ENCODE measurements at regions not wholly inside any gene's neighbourhood (a gene's known extent, or its start where the extent isn't known, plus 50 kb on each side); places are given as distances from the start of the nearest gene placed in this dataset.

DNA sequence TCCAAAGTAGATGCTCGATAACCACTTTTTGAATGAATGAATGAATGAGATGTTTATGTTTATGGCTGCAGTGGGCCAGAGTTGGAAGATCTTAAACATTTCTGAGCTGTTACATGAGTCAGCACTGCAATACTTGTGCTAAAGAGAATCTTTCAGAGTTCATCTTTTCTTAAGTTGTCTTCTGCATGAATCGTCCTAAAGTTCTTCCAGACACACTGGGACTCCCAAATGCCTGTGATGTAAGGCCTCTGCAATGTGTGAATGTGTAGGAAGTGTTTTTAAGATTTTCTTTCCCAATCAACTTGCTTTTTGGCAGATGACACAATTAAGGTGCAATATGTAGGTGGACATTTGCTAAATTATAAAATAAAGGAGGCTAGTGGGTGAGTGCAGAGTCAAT lies 50.3 kb upstream of the TRIM9 start:
- no peaks in the 10 kb centered on the region for H3K27me3 ChIP-seq (replicated peaks)
- H3K9me3 ChIP-seq (replicated peaks) = no peaks in the 10 kb centered on the region
- H3K4me1 ChIP-seq (replicated peaks) = no peaks in the 10 kb centered on the region
- H3K4me3 ChIP-seq = no peak overlapping the region
- H3K36me3 ChIP-seq = no peaks in the 10 kb centered on the region
- DNase-seq (ENCODE audit: low read depth in 1 of 2, low spot score in 2 of 2) = no peak
- H3K27ac ChIP-seq = no peak overlapping the region

DNA sequence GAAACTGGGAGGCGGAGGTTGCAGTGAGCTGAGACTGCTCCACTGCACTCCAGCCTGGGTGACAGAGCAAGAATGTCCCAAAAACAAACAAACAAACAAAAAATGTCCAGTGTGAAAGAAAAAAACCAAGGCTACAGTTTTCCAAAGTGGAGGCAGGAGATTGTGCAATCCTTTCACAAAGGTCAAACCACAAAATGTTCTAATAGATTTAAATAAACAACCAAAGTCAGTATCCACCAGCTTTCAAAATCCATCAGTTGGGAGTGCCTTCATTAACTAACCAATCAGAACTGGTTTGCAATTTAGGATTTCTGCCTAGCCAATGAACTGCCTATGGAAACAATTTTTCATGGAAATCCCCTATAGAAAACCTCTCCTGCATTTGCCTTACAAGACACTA lies 52.3 kb upstream of the TRIM9 start:
- no peaks in the 10 kb centered on the region for H3K36me3 ChIP-seq
- H3K4me1 ChIP-seq (replicated peaks) = no peaks in the 10 kb centered on the region
- no peaks in the 10 kb centered on the region for H3K27me3 ChIP-seq (replicated peaks)
- DNase-seq (ENCODE audit: low read depth in 1 of 2, low spot score in 2 of 2) = no peak
- H3K4me3 ChIP-seq = no peak overlapping the region
- no peak overlapping the region for H3K27ac ChIP-seq
- H3K9me3 ChIP-seq (replicated peaks) = no peaks in the 10 kb centered on the region

DNA sequence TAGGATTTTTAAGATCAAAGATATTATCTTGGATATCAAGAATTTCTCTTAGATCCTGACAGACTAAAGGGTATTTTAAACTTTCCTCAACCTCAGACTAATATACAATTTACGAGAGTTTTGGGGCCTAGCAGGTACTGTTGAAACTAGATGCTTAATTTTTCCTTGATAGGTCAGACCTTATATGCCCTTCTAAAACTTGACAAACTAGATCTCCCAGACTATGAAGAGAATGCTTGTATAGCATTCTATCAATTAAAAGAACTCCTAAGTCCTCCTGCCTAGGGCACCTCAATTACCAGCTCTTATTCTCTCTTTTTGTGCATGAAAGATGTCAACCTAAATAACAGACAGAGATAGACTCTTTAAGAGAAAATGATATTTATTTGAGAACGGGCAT lies 60.4 kb upstream of the TRIM9 start:
- Histone ChIP-seq H3K27me3 (replicated peaks) (no peaks in the 10 kb centered on the region; the same call in 1 of the 2 replicates), H3K4me1 (replicated peaks) (no peaks in the 10 kb centered on the region), H3K36me3 (no peaks in the 10 kb centered on the region), H3K27ac (no peak overlapping the region), H3K9me3 (replicated peaks) (no peaks in the 10 kb centered on the region), H3K4me3 (no peak overlapping the region)
- no peak for DNase-seq (ENCODE audit: low read depth in 1 of 2, low spot score in 2 of 2)

DNA sequence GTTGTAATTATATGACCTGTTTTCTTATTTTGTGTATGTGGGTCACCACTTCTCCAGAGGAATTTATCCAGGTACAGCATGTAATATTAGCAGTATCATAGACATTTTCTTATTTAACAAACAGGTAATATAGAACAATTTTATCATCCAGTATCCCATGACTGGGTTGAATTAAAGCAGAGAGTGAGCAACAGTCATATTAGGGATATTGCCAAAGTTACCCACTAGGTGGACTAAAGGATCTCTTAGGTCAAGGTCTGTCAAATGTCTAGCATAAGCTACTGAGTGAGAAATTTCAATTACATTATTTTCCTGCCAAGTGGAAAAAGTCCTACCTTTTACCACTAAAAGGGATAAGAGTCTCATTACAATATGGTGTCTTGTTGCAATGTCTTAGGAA lies 62.1 kb upstream of the TRIM9 start:
- Histone ChIP-seq H3K36me3 (no peaks in the 10 kb centered on the region), H3K4me1 (replicated peaks) (no peaks in the 10 kb centered on the region), H3K4me3 (no peak overlapping the region), H3K9me3 (replicated peaks) (no peaks in the 10 kb centered on the region), H3K27me3 (replicated peaks) (no peaks in the 10 kb centered on the region; the same call in 1 of the 2 replicates), H3K27ac (no peak overlapping the region)
- peak in 1 of 2 experiments; percentile 2 for DNase-seq (ENCODE audit: low read depth in 1 of 2, low spot score in 2 of 2)

DNA sequence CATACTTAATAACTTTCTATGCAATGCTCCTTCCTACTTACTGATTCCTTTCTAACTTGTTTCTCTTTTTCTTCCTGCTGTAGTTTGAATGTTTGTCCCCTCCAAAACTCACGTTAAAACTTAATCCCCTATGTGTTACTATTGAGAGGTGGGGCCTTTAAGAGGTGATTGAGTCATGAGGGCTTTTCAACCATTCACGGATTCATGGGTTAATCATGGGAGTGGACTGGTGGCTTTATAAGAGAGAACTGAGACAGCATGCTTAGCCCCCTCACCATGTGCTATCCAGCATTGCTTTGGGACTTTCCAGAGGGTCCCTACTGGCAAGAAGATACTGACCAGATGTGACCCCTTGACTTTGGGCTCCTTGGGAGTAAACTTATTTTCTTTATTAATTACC lies 66.0 kb upstream of the TRIM9 start:
- Histone ChIP-seq H3K27ac (no peak overlapping the region), H3K27me3 (replicated peaks) (no peaks in the 10 kb centered on the region; the same call in 1 of the 2 replicates), H3K4me1 (replicated peaks) (no peaks in the 10 kb centered on the region), H3K36me3 (no peaks in the 10 kb centered on the region), H3K4me3 (no peak overlapping the region), H3K9me3 (replicated peaks) (no peaks in the 10 kb centered on the region)
- DNase-seq (ENCODE audit: low read depth in 1 of 2, low spot score in 2 of 2) = no peak

DNA sequence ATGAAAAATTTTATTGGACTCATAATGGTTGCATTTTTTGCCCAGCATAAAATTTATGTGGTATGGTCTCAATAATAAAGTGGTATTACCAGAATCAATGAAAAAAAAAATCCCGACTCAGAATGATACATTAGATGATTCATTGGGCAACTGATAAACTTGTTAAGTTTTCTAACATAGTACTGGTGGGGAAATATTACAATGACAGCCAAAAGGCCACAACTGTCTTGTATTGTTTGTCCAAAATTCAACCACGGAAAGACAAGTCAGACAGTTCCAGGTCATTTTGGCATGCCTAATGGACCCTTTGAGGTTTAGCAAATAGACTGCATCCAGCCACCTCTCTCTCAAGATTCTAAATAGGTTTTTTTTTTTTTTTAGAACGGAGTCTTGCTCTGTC lies 70.5 kb upstream of the TRIM9 start:
- no peak for DNase-seq (ENCODE audit: low read depth in 1 of 2, low spot score in 2 of 2)
- H3K27me3 ChIP-seq (replicated peaks) = no peaks in the 10 kb centered on the region
- no peak overlapping the region for H3K27ac ChIP-seq
- no peak overlapping the region for H3K4me3 ChIP-seq
- H3K36me3 ChIP-seq = no peaks in the 10 kb centered on the region
- H3K4me1 ChIP-seq (replicated peaks) = no peaks in the 10 kb centered on the region
- no peaks in the 10 kb centered on the region for H3K9me3 ChIP-seq (replicated peaks)

DNA sequence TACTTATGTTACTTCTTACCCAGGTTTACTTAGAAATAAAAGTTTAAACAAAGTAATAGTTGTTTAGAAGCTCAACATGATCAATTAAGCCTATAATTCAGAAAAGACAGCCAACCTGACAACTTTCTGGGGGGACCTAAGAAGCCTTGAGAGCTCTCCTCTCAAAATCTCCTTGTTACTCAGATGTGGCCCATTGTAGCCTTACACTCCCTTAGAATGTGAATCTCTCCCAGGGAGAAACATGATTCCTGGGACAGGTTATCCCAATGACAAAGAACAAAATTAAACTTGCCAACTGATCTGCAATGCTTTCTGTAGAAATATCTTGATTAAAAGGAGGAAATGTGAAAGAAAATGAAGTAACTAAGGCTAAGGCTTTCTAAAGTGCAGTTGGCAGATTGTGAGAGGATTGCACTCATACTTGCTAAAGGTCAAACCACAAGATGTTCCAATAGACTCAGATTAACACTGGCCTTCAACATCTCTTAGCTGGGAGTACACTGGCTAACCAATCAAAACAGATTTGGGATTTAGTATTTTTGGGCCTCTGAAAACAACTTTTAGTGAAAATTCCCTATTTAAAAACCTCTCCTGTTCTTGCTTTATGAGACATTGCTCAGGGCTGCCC lies 72.3 kb upstream of the TMX1 start:
- no peak for DNase-seq (ENCODE audit: low read depth in 1 of 2, low spot score in 2 of 2)
- Histone ChIP-seq H3K36me3 (no peaks in the 10 kb centered on the region), H3K4me3 (no peak overlapping the region)

DNA sequence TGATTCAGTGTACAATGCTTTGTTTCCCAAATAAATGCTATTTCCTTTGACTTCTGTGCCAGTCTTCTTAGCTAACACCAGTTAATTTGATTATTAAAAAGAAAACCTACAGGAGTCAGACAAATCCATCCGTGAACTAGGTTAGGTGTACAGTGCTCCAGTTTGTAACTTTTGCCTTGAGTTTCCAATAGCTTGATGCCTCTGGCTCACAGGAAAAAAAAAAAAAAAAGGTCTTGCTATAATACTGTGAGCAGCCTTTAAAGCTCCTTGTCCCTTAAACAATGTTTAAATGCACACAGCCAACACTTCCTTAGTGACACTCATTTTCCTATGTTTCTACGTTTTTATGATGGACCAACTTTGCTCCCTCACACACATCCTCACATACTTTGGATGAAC lies 71.8 kb upstream of the TMX1 start:
- no peaks in the 10 kb centered on the region for H3K36me3 ChIP-seq
- no peak for DNase-seq (ENCODE audit: low read depth in 1 of 2, low spot score in 2 of 2)
- H3K27me3 ChIP-seq (replicated peaks) = no peaks in the 10 kb centered on the region
- no peak overlapping the region for H3K27ac ChIP-seq
- H3K4me1 ChIP-seq (replicated peaks) = no peaks in the 10 kb centered on the region
- H3K4me3 ChIP-seq = no peak overlapping the region
- no peaks in the 10 kb centered on the region for H3K9me3 ChIP-seq (replicated peaks)

More for the DNA sequence above, 72.3 kb upstream of the TMX1 start:
- no peaks in the 10 kb centered on the region for H3K9me3 ChIP-seq (replicated peaks)
- H3K27ac ChIP-seq = no peak overlapping the region
- H3K27me3 ChIP-seq (replicated peaks) = no peaks in the 10 kb centered on the region
- no peaks in the 10 kb centered on the region for H3K4me1 ChIP-seq (replicated peaks)

DNA sequence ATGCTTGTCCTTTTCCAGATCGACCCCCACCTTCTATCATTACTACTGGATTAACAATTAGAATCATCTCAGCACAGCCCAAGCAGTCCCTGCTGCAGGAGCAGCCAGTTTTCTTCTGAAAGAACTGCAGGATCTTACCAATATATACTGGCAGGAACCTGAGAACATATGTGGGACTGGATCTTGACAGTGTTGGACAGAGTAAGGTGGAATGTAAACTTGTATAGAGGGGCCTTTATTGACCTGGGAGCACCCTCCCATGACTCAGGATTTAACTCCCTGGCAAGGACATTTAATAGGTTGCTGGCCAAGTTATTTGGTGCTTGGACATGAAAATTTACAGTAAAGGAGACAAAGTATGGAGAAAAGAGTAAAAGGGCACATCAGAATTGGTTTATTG lies 66.2 kb upstream of the TMX1 start:
- H3K27ac ChIP-seq = no peak overlapping the region
- H3K4me1 ChIP-seq (replicated peaks) = no peaks in the 10 kb centered on the region
- H3K36me3 ChIP-seq = no peaks in the 10 kb centered on the region
- H3K9me3 ChIP-seq (replicated peaks) = no peaks in the 10 kb centered on the region
- DNase-seq (ENCODE audit: low read depth in 1 of 2, low spot score in 2 of 2) = no peak
- H3K27me3 ChIP-seq (replicated peaks) = peaks cover 6% of the 10 kb centered on the region; the same call in 1 of the 2 replicates
- no peak overlapping the region for H3K4me3 ChIP-seq

DNA sequence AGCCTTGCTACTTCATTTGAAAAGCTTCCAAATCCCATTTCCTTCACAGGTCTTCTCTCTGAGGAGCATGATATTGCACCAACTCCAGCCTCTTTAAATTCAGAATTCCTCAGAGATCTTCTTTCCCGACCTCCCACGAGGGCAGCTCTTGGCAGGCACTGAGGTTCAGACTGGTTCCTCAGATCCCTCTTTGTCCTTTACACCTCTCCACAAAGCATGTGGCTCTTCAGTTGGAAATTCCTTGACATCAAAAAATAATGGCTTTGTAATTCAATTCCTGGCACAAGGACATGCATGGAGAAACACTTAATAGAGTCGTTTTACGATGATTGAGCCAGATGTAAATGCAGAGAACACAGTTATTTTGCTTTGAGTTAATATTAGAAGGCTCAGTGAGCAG lies 63.2 kb upstream of the TMX1 start:
- no peaks in the 10 kb centered on the region for H3K4me1 ChIP-seq (replicated peaks)
- H3K9me3 ChIP-seq (replicated peaks) = no peaks in the 10 kb centered on the region
- H3K27ac ChIP-seq = no peak overlapping the region
- DNase-seq (ENCODE audit: low read depth in 1 of 2, low spot score in 2 of 2) = no peak
- no peaks in the 10 kb centered on the region for H3K36me3 ChIP-seq
- H3K4me3 ChIP-seq = no peak overlapping the region
- H3K27me3 ChIP-seq (replicated peaks) = peaks cover 6% of the 10 kb centered on the region; the same call in 1 of the 2 replicates

DNA sequence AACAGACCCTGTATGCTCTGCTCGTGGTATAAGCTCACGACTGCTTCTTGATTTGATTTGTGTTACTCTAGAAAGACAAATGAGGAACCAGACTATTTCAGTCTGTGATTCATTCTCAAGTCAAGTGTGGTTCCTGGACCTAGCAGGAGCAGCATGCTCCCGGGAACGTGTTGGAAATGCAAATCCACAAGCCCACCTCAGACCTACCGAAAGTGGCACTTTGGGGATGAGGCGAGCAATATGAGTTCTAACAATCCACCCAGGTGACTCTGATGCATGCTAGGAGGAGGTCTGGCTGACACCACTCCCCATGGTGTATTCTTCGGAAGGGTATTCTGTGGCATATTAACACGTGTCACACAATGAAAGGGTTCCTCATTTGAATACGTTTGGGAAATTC lies 59.5 kb upstream of the TMX1 start:
- Histone ChIP-seq H3K27ac (no peak overlapping the region), H3K36me3 (no peaks in the 10 kb centered on the region), H3K9me3 (replicated peaks) (no peaks in the 10 kb centered on the region), H3K4me3 (no peak overlapping the region), H3K27me3 (replicated peaks) (peaks cover 6% of the 10 kb centered on the region; the same call in 1 of the 2 replicates), H3K4me1 (replicated peaks) (no peaks in the 10 kb centered on the region)
- DNase-seq (ENCODE audit: low read depth in 1 of 2, low spot score in 2 of 2) = no peak

DNA sequence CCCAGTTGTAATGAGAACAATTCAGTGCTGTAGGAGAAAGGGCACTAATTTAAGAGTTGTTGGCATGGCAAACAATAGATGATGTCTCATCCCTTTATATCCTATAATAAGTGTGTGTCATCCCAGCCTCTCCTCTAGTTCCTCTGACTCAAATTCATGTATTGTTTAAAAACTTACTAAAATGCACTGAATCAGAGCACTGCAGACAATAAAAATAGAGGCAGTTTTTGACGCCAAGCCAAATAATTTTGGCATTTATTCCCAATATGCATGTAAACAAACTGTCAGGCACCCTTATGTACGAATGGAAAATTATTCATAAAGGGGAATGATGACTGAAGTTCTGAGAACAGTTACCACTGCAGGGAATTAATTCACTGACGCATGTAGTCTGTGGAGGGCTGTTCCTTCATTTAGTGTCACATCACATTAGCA lies 57.9 kb upstream of the TMX1 start:
- Histone ChIP-seq H3K4me1 (replicated peaks) (no peaks in the 10 kb centered on the region), H3K36me3 (no peaks in the 10 kb centered on the region), H3K9me3 (replicated peaks) (no peaks in the 10 kb centered on the region), H3K27me3 (replicated peaks) (no peaks in the 10 kb centered on the region), H3K4me3 (no peak overlapping the region), H3K27ac (no peak overlapping the region)
- DNase-seq (ENCODE audit: low read depth in 1 of 2, low spot score in 2 of 2) = peak in 1 of 2 experiments; percentile 8

DNA sequence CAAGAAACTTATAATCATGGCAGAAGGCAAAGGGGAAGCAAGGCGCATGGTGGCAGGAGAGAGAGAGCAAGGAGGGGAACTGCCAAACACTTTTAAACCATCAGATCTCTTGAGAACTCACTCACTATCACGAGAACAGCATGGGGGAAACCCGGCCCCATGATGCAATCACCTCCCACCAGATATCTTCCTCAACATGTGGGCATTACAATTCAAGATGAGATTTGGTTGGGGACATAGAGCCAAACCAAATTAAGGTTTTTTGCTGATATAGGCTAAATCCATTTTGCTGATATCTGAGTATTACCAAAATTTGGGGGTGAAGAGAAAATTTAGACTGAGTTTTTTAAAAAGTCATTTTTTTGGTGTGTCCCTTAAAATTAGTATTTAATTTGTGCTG lies 54.9 kb upstream of the TMX1 start:
- no peak for DNase-seq (ENCODE audit: low read depth in 1 of 2, low spot score in 2 of 2)
- H3K27me3 ChIP-seq (replicated peaks) = no peaks in the 10 kb centered on the region
- no peaks in the 10 kb centered on the region for H3K4me1 ChIP-seq (replicated peaks)
- H3K36me3 ChIP-seq = no peaks in the 10 kb centered on the region
- H3K9me3 ChIP-seq (replicated peaks) = no peaks in the 10 kb centered on the region
- no peak overlapping the region for H3K27ac ChIP-seq
- no peak overlapping the region for H3K4me3 ChIP-seq

DNA sequence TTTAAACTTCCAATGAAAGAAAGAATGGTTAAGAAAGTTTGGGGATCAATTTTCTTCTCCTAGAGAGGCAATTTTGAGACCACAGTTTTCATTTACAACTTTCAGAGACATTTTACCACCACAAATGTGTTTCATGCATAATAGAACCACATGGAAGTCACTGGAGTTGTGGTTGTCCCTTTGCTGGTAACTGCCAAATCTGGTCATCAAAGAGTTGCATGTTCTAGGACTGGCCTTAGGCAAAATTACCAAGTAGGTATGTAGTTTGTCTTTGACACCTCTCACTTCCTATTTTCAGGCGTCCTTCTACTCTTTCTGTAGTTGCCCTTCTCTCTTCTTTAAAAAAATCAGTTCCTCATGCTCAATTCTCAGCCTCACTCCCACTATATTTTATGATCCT lies 54.3 kb upstream of the TMX1 start:
- Histone ChIP-seq H3K27me3 (replicated peaks) (no peaks in the 10 kb centered on the region), H3K27ac (no peak overlapping the region), H3K36me3 (no peaks in the 10 kb centered on the region), H3K9me3 (replicated peaks) (no peaks in the 10 kb centered on the region), H3K4me1 (replicated peaks) (no peaks in the 10 kb centered on the region), H3K4me3 (no peak overlapping the region)
- DNase-seq (ENCODE audit: low read depth in 1 of 2, low spot score in 2 of 2) = no peak

DNA sequence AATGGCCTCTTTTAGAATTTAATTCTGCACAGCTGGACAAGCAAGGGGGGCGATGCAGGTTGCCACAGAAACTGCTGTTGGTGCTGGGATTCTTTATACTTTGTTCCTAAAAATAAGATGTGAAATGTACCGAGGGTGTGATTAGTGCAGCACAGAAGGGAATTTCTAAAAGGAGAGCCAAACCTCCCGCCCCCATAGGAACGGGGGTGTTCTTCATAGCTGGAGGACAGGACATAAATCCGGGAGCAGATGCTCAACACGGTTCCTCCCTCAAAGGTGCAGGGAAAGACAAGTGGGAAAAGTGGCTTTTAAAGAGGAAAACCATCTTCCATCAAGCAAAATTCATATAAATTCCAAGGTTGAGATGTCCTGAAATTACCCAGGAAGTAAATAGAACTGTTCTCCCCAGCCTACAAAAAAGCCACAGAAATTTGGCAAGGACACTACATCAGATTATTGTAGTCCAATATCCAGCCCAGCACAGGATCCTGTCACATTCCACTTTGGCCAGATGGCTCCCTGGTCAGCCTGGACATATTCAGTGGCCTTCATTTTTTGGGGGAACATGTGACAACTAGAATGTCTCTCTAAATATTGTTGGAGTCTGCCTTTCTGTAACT lies 51.4 kb upstream of the TMX1 start:
- H3K4me3 ChIP-seq = no peak overlapping the region
- DNase-seq (ENCODE audit: low read depth in 1 of 2, low spot score in 2 of 2) = no peak
- no peak overlapping the region for H3K27ac ChIP-seq
- no peaks in the 10 kb centered on the region for H3K9me3 ChIP-seq (replicated peaks)
- no peaks in the 10 kb centered on the region for H3K27me3 ChIP-seq (replicated peaks)
- H3K4me1 ChIP-seq (replicated peaks) = no peaks in the 10 kb centered on the region
- no peaks in the 10 kb centered on the region for H3K36me3 ChIP-seq

Measured in SJSA1 (cell line).